ENCODE measurements at regions not wholly inside any gene's neighbourhood (a gene's known extent, or its start where the extent isn't known, plus 50 kb on each side); places are given as distances from the start of the nearest gene placed in this dataset.

GRCh38 chr11:19320827-19321226, 80.1 kb upstream of the E2F8 start:
- H3K4me3 ChIP-seq (ENCODE audit: low read depth, low read length), result no peak overlapping the region
- DNase-seq (ENCODE audit: low read depth), result no peak
- TF ChIP-seq, protein P1, sequence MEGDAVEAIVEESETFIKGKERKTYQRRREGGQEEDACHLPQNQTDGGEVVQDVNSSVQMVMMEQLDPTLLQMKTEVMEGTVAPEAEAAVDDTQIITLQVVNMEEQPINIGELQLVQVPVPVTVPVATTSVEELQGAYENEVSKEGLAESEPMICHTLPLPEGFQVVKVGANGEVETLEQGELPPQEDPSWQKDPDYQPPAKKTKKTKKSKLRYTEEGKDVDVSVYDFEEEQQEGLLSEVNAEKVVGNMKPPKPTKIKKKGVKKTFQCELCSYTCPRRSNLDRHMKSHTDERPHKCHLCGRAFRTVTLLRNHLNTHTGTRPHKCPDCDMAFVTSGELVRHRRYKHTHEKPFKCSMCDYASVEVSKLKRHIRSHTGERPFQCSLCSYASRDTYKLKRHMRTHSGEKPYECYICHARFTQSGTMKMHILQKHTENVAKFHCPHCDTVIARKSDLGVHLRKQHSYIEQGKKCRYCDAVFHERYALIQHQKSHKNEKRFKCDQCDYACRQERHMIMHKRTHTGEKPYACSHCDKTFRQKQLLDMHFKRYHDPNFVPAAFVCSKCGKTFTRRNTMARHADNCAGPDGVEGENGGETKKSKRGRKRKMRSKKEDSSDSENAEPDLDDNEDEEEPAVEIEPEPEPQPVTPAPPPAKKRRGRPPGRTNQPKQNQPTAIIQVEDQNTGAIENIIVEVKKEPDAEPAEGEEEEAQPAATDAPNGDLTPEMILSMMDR (IDR thresholded peaks at IDR 0.05; ENCODE audit: low read depth, low read length, missing control alignments), result no peak

DNA sequence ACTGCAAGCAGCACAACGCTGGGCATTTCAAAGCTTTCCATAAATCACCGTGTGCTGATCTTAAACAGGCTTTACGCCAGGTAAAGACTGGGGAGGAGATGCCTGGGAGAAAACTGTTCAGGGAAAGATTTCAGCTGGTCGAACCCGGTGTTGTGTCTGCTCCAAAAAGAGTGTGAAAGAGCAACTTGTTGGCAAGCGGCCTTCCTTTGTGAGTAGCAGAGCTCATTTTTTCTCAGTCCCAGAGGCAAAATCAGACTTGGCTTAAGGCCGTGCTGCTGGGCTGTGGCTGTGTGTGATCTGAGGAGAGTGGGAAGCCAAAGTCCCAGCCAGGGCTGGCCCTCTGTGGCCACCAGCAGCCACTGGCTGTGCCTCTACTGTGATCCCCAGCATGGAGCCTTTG, 75.7 kb upstream of the E2F8 start:
- no peak for DNase-seq (ENCODE audit: low read depth)

DNA sequence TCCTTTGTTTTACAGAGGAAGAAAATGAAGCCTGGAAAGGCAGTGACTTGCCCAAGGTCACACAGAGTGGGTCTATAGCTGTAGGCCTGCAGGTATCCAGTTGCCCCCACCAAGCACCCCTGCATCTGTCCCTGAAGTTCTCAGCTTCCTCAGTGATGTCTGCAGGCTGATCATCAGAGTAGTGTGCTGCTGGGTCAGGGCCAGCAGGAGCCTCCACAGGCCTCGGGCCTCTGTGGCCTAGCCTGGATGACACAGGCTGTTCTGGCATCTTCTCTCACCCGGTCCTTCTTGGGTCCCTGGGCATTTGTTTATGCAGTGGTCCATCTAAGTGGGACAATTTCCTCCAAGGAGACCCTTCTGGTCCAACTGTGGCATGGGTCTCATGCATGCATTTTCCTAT, 74.8 kb upstream of the E2F8 start:
- no peak overlapping the region for H3K4me3 ChIP-seq (ENCODE audit: low read depth, low read length)
- TF ChIP-seq, protein P1 (IDR thresholded peaks at IDR 0.05; ENCODE audit: low read depth, low read length, missing control alignments), result no peak
- DNase-seq (ENCODE audit: low read depth), result no peak

More for the DNA sequence above, 75.7 kb upstream of the E2F8 start:
- TF ChIP-seq, protein P1 (IDR thresholded peaks at IDR 0.05; ENCODE audit: low read depth, low read length, missing control alignments), result no peak
- no peak overlapping the region for H3K4me3 ChIP-seq (ENCODE audit: low read depth, low read length)

DNA sequence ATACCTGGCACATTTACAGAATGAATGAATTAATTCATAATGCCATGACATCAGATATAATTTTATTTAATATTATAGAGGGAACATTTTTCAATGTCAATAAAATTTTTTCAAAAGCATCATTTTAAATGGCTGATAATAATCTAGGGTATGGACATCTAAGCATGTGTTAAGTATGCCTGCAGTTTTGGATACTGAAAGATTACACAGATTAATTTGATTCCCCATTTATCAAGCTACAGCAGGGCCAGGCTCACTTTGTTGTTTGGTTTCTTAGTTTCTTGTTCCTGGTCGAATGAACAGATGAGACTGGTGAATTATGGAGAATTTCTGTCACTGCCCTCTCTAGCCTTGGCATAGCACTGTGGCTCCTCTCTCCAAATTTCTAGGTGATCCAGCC, 72.4 kb upstream of the E2F8 start:
- DNase-seq (ENCODE audit: low read depth), result no peak
- H3K4me3 ChIP-seq (ENCODE audit: low read depth, low read length), result no peak overlapping the region
- TF ChIP-seq, protein P1 (IDR thresholded peaks at IDR 0.05; ENCODE audit: low read depth, low read length, missing control alignments), result no peak

- H3K4me3 ChIP-seq (ENCODE audit: low read depth, low read length), result no peak overlapping the region
- no peak for DNase-seq (ENCODE audit: low read depth)
Measured at GRCh38 chr11:19311308-19312030, 70.7 kb upstream of the E2F8 start.

DNA sequence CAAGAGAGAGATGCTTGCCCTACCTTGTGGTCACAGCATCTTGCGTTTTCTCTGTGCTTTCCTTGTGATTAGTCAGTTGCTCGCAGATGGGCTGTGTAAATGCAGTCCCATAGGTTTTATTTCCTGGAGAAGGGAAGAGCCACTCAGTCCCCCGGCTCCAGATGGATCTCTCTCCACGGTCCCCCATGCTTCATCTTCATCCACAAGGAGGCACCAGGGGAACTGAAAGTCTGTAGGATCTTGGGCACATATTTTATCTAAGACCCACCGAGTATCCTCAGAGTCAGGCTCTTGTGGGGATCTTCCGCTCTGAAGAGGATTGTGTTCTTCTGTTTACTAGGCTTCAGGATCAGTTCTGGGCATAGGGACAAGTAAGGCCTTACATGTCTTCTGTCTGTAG, 66.8 kb upstream of the E2F8 start:
- no peak for DNase-seq (ENCODE audit: low read depth)
- H3K4me3 ChIP-seq (ENCODE audit: low read depth, low read length), result no peak overlapping the region
- TF ChIP-seq, protein P1 (IDR thresholded peaks at IDR 0.05; ENCODE audit: low read depth, low read length, missing control alignments), result no peak

More at GRCh38 chr11:19311308-19312030, 70.7 kb upstream of the E2F8 start:
- TF ChIP-seq, protein P1 (IDR thresholded peaks at IDR 0.05; ENCODE audit: low read depth, low read length, missing control alignments), result peak; percentile 86

Data from GM12864 (cell line).